Heart left ventricle (tissue), 13 donors: ENCODE measurements at regions not wholly inside any gene's neighbourhood (a gene's known extent, or its start where the extent isn't known, plus 50 kb on each side); places are given as distances from the start of the nearest gene placed in this dataset.

Source experiments
- POLR2A ChIP-seq, 2 donors: fragments of 450-650 bp; IDR thresholded peaks; one replicate each; pipeline ENCODE4 v1.6.1; 2017; ENCODE audit warnings: antibody characterized with exemption in 2 of 2, mild to moderate bottlenecking in 2 of 2, moderate library complexity in 2 of 2
- TF ChIP-seq, protein P1 (sequence below), 12 donors: fragments of 200-600 bp; sonication (generic) in 4 of 12; IDR thresholded peaks; one replicate each; pipeline versions ENCODE4 v1.5.0 to v1.8.0; 2018 to 2022; ENCODE audit warnings: antibody characterized with exemption in 12 of 12, mild to moderate bottlenecking in 5 of 12
- donor health status: ischemic (EF 13 %, LVEDD 7.1; RV severe dilation, severe dysfunction).
- donor health status: DM: no; HTN: yes; CAD: no.
- donor health status: DM: no; HTN: no; CAD: no.
- donor health status: ischemic (EF 25% LVEDD 6.9; RV normal size, moderate dysfunction).
- donor health status: ischemic (EF 25% LVEDD 5.7; RV mildly dilated, moderate dysfunction).
- donor health status: ischemic (EF 35%, LVEDD 5.7; RV mildly dilated, moderate dysfunction).
- donor health status: nonischemic (EF 11% LVEDD 7.7; RV severe dilation, severe dysfunction).
- donor health status: DM: yes; HTN: yes; CAD: no.
- donor health status: PGD.
- donor health status: ischemic (EF 29% LVEDD 5.4; RV normal size, mild dysfunction).
- donor health status: nonischemic (EF 23%, LVEDD 6.1; RV moderate dilation, normal function).

DNA sequence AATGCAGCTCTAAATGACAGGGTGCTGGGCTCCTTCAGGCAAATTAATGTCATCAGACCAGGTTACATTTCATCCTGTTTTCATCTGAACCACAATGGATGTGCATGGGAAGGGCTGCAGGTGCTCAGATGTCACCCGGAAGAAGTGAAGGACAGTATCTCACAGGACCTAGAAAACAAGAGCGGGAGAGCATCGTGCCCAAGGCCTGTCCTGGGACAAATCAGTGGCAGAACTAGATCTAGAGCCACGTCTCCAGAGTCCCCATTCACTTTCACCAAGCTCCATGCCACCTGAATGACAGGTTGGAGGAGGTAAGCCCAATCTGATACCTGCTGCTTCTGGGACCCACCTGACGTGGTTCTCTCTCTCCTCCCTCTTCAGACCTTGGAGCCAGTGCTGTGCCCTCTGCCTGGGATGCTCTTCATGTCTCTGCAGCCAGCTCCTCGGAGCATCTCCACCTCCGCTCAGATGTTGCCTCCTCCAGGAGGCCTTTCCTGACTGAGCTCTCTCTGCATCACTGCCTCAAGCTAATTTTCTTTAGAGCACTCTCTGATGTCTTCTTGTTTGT lies 77.3 kb downstream of the CPN2 start:
- no peak for TF ChIP-seq POLR2A (IDR thresholded peaks at IDR 0.05)
- TF ChIP-seq, protein P1, sequence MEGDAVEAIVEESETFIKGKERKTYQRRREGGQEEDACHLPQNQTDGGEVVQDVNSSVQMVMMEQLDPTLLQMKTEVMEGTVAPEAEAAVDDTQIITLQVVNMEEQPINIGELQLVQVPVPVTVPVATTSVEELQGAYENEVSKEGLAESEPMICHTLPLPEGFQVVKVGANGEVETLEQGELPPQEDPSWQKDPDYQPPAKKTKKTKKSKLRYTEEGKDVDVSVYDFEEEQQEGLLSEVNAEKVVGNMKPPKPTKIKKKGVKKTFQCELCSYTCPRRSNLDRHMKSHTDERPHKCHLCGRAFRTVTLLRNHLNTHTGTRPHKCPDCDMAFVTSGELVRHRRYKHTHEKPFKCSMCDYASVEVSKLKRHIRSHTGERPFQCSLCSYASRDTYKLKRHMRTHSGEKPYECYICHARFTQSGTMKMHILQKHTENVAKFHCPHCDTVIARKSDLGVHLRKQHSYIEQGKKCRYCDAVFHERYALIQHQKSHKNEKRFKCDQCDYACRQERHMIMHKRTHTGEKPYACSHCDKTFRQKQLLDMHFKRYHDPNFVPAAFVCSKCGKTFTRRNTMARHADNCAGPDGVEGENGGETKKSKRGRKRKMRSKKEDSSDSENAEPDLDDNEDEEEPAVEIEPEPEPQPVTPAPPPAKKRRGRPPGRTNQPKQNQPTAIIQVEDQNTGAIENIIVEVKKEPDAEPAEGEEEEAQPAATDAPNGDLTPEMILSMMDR (IDR thresholded peaks at IDR 0.05): no peak
